IMR-90 (cell line): ENCODE measurements at regions not wholly inside any gene's neighbourhood (a gene's known extent, or its start where the extent isn't known, plus 50 kb on each side); places are given as distances from the start of the nearest gene placed in this dataset.

Source experiments
- ATAC-seq: fragments of 200-7000 bp; cut with Tn5 transposase; 2 replicates; pipeline ENCODE4 v1.9.1; 2020; ENCODE audit warnings: low read depth, mild to moderate bottlenecking, moderate library complexity
- BruUV-seq: library from RNA; stranded (reverse); fragments of 400-500 nt; replicated peaks from 2 replicates; lab custom pipeline; 2021; lab: Mats Ljungman, UMichigan
- CTCF ChIA-PET: fragments of 300-600 bp; formaldehyde crosslinking; extraction: SDS; loops from one replicate; lab custom pipeline; 2021; ENCODE audit warnings: antibody characterized with exemption; lab: Yijun Ruan, JAX
- POLR2A ChIA-PET: fragments of 300-600 bp; sonication (Branson Sonifier 250); formaldehyde crosslinking; loops from one replicate; lab custom pipeline; 2022; ENCODE audit warnings: antibody characterized with exemption; ENCODE audit not compliant: unreplicated experiment; lab: Charles Lee
- DNase-seq: peaks from one replicate; pipeline ENCODE4 v3.0.0; 2013
- H2AFZ ChIP-seq: replicated peaks from 2 replicates; pipeline ENCODE3; 2013; ENCODE audit warnings: low read length, mild to moderate bottlenecking; ENCODE audit not compliant: poor library complexity
- H2AK5ac ChIP-seq: 2 replicates; pipeline ENCODE4 v1.6.1; 2013; ENCODE audit warnings: low read depth, low read length, inconsistent platforms
- H2AK9ac ChIP-seq: replicated peaks from 2 replicates; pipeline ENCODE3; 2013; ENCODE audit warnings: mild to moderate bottlenecking, low read depth, low read length, moderate library complexity; ENCODE audit not compliant: poor library complexity
- H2BK120ac ChIP-seq: 2 replicates; pipeline ENCODE4 v1.6.1; 2013; ENCODE audit warnings: low read depth, low read length, inconsistent platforms
- H2BK15ac ChIP-seq: 3 replicates; pipeline ENCODE4 v1.6.1; 2013; ENCODE audit warnings: low read depth, low read length, inconsistent platforms
- H2BK20ac ChIP-seq: 2 replicates; pipeline ENCODE4 v1.6.1; 2013; ENCODE audit warnings: low read depth, mild to moderate bottlenecking, inconsistent platforms, low read length, moderate library complexity
- H2BK5ac ChIP-seq: 2 replicates; pipeline ENCODE4 v1.6.1; 2013; ENCODE audit warnings: mild to moderate bottlenecking, low read depth, low read length, inconsistent platforms; ENCODE audit not compliant: poor library complexity, severe bottlenecking
- H3K14ac ChIP-seq: replicated peaks from 2 replicates; pipeline ENCODE4 v1.6.1; 2013; ENCODE audit warnings: low read depth, low read length, inconsistent platforms
- H3K18ac ChIP-seq: 2 replicates; pipeline ENCODE4 v1.6.1; 2013; ENCODE audit warnings: low read depth, low read length, control low read depth
- H3K23ac ChIP-seq: 2 replicates; pipeline ENCODE4 v1.6.1; 2013; ENCODE audit warnings: low read depth, low read length, inconsistent platforms
- H3K27ac ChIP-seq: 2 replicates; pipeline ENCODE4 v1.5.1; 2013; ENCODE audit warnings: mild to moderate bottlenecking, control low read depth, low read length; ENCODE audit not compliant: insufficient read depth
- H3K27me3 ChIP-seq: 2 replicates; pipeline ENCODE4 v1.6.1; 2013; ENCODE audit warnings: low read length; ENCODE audit not compliant: control insufficient read depth, insufficient read depth
- H3K36me3 ChIP-seq: 2 replicates; pipeline ENCODE4 v1.6.1; 2013; ENCODE audit warnings: low read length, mixed read lengths; ENCODE audit not compliant: control insufficient read depth, insufficient read depth
- H3K4ac ChIP-seq: 2 replicates; pipeline ENCODE4 v1.6.1; 2013; ENCODE audit warnings: low read depth, low read length, inconsistent platforms
- H3K4me1 ChIP-seq: 2 replicates; pipeline ENCODE4 v1.6.1; 2013; ENCODE audit warnings: low read length, mixed read lengths; ENCODE audit not compliant: control insufficient read depth, insufficient read depth
- H3K4me2 ChIP-seq: 2 replicates; pipeline ENCODE4 v1.6.1; 2013; ENCODE audit warnings: low read depth, mild to moderate bottlenecking, control low read depth, low read length, moderate library complexity
- H3K4me3 ChIP-seq: 2 replicates; pipeline ENCODE4 v1.5.1; 2013; ENCODE audit warnings: low read depth, mild to moderate bottlenecking, control low read depth, low read length, moderate library complexity; ENCODE audit not compliant: insufficient read depth
- H3K56ac ChIP-seq: 2 replicates; pipeline ENCODE4 v1.6.1; 2013; ENCODE audit warnings: low read length, inconsistent platforms; ENCODE audit not compliant: insufficient read depth; ENCODE audit errors: extremely low read depth
- H3K79me1 ChIP-seq, 2 experiments: 2 replicates each; pipeline ENCODE4 v1.6.1; 2013; ENCODE audit warnings: low read length in 2 of 2, inconsistent platforms in 1 of 2, low read depth in 1 of 2
- H3K9ac ChIP-seq: 2 replicates; pipeline ENCODE4 v1.6.1; 2013; ENCODE audit warnings: low read depth, low read length, control low read depth
- H3K9me1 ChIP-seq: 2 replicates; pipeline ENCODE4 v1.6.1; 2013; ENCODE audit warnings: low read length, inconsistent platforms; ENCODE audit not compliant: insufficient read depth
- H3K9me3 ChIP-seq: 2 replicates; pipeline ENCODE4 v1.6.1; 2013; ENCODE audit warnings: low read length; ENCODE audit not compliant: control insufficient read depth, insufficient read depth
- H4K20me1 ChIP-seq: 2 replicates; pipeline ENCODE4 v1.6.1; 2013; ENCODE audit warnings: low read length, inconsistent platforms; ENCODE audit not compliant: insufficient read depth
- H4K5ac ChIP-seq: 2 replicates; pipeline ENCODE4 v1.6.1; 2013; ENCODE audit warnings: mild to moderate bottlenecking, low read depth, low read length, control low read depth
- H4K8ac ChIP-seq, 2 experiments: 2 replicates each; pipeline ENCODE4 v1.6.1; 2013; ENCODE audit warnings: low read depth in 2 of 2, low read length in 2 of 2, control low read depth in 1 of 2, inconsistent platforms in 1 of 2
- H4K91ac ChIP-seq: 2 replicates; pipeline ENCODE4 v1.6.1; 2013; ENCODE audit warnings: low read depth, low read length, inconsistent platforms; ENCODE audit not compliant: insufficient read depth
- BHLHE40 ChIP-seq: fragments of 150-350 bp; IDR thresholded peaks from 2 replicates; pipeline ENCODE4 v1.6.1; 2016; ENCODE audit warnings: mild to moderate bottlenecking, low read depth, low read length
- CEBPB ChIP-seq: IDR thresholded peaks from 2 replicates; pipeline ENCODE4 v1.6.1; 2012; ENCODE audit warnings: low read depth, low read length, improper control_type of control experiment
- CHD1 ChIP-seq: IDR thresholded peaks from 2 replicates; pipeline ENCODE4 v1.6.1; 2012; ENCODE audit warnings: low read depth, low read length, improper control_type of control experiment
- ELK1 ChIP-seq: fragments of 150-350 bp; IDR thresholded peaks from 2 replicates; pipeline ENCODE4 v1.6.1; 2016; ENCODE audit warnings: low read depth, mild to moderate bottlenecking, low read length, moderate library complexity, borderline replicate concordance
- MAFK ChIP-seq: IDR thresholded peaks from 2 replicates; pipeline ENCODE4 v1.6.1; 2012; ENCODE audit warnings: low read depth, low read length, improper control_type of control experiment
- NFE2L2 ChIP-seq: fragments of 150-350 bp; IDR thresholded peaks from 2 replicates; pipeline ENCODE4 v1.6.1; 2016; ENCODE audit warnings: low read depth, mild to moderate bottlenecking, low read length
- POLR2A ChIP-seq: IDR thresholded peaks from 2 replicates; pipeline ENCODE4 v1.6.1; 2012; ENCODE audit warnings: mild to moderate bottlenecking, low read depth, low read length
- RAD21 ChIP-seq: IDR thresholded peaks from 2 replicates; pipeline ENCODE4 v1.6.1; 2012; ENCODE audit warnings: low read length, improper control_type of control experiment
- RFX5 ChIP-seq: IDR thresholded peaks from 2 replicates; pipeline ENCODE4 v1.8.0; 2012; ENCODE audit warnings: low read depth, mild to moderate bottlenecking, low read length, moderate library complexity
- SMC3 ChIP-seq: fragments of 150-350 bp; IDR thresholded peaks from 2 replicates; pipeline ENCODE4 v1.6.1; 2016; ENCODE audit warnings: low read depth, mild to moderate bottlenecking, antibody characterized with exemption, low read length, moderate library complexity
- WGBS, 2 experiments: methylation state at CpG; one replicate each; pipeline versions ENCODE4 v1.1.5 to v1.1.7; 2013; ENCODE audit warnings: missing lambda C conversion rate in 2 of 2; ENCODE audit not compliant: insufficient read length in 1 of 2; ENCODE audit errors: extremely low coverage in 2 of 2; 5-methylcytosine and 5-hydroxymethylcytosine counted together
- dilution Hi-C: fragments of 300-500 bp; cut with HindIII; formaldehyde crosslinking; loops from one replicate; pipeline ENCODE4 v1.14.3; 2018; ENCODE audit warnings: low sequenced_read_pairs; ENCODE audit not compliant: unreplicated experiment
- in situ Hi-C: fragments of 300-500 bp; cut with MboI; formaldehyde crosslinking; loops from 3 replicates; pipeline ENCODE4 v1.14.3; 2019; ENCODE audit warnings: low sequenced_read_pairs, inconsistent platforms, mixed read lengths
- intact Hi-C: fragments of 100-400 bp; cut with micrococcal nuclease; formaldehyde crosslinking; loops from 2 replicates; pipeline ENCODE4 v1.10.0; 2022

GRCh38 chr22:34804604-34805003 is 261.4 kb upstream of the ISX start:
- Histone ChIP-seq H3K9ac (no peak overlapping the region), H3K56ac (no peak overlapping the region), H2BK20ac (no peak overlapping the region), H3K4me3 (no peak overlapping the region), H3K27ac (no peak overlapping the region), H3K9me3 (peaks cover 37% of the 10 kb centered on the region), H3K4me2 (no peak overlapping the region), H2AK5ac (no peak overlapping the region), H4K20me1 (no peaks in the 10 kb centered on the region), H4K8ac (no peak overlapping the region), H3K79me1 (no peaks in the 10 kb centered on the region), H3K18ac (no peak overlapping the region), H2AFZ (no peak overlapping the region), H3K36me3 (no peaks in the 10 kb centered on the region), H2BK5ac (no peak overlapping the region), H3K23ac (no peak overlapping the region), H3K9me1 (no peaks in the 10 kb centered on the region), H2BK120ac (no peak overlapping the region), H3K4me1 (no peaks in the 10 kb centered on the region), H2AK9ac (no peak overlapping the region), H3K4ac (no peak overlapping the region), H3K14ac (no peak overlapping the region), H2BK15ac (no peak overlapping the region), H4K5ac (no peak overlapping the region), H3K27me3 (no peaks in the 10 kb centered on the region), H4K91ac (no peak overlapping the region)
- no peak for TF ChIP-seq ELK1
- no peak for TF ChIP-seq MAFK
- no peak for TF ChIP-seq BHLHE40
- TF ChIP-seq RFX5 = no peak
- no peak for TF ChIP-seq CHD1
- TF ChIP-seq SMC3 = no peak
- TF ChIP-seq RAD21 = no peak
- TF ChIP-seq NFE2L2 = no peak
- no peak for TF ChIP-seq CEBPB
- TF ChIP-seq POLR2A = no peak
- dilution Hi-C loops = no loop called here
- intact Hi-C loops = no loop called here
- no TSS peak for BruUV-seq
- CTCF ChIA-PET = no interaction called here
- POLR2A ChIA-PET = no interaction called here
- in situ Hi-C loops = no loop called here
- WGBS, 2 experiments = no CpG with 5 or more reads among the region's 2 CpGs
- ATAC-seq = no peak
- DNase-seq = no peak
